MG63 (cell line): ENCODE measurements at regions not wholly inside any gene's neighbourhood (a gene's known extent, or its start where the extent isn't known, plus 50 kb on each side); places are given as distances from the start of the nearest gene placed in this dataset.

Experiments used
- DNase-seq: peaks from one replicate; pipeline ENCODE4 v3.0.0-alpha.2; 2020
- H3K27me3 ChIP-seq: fragments of 250-450 bp; sonication (Bioruptor Pico); 2 replicates; pipeline ENCODE4 v1.5.1; 2020; ENCODE audit warnings: mild to moderate bottlenecking, moderate library complexity
- H3K36me3 ChIP-seq: fragments of 250-450 bp; sonication (Bioruptor Pico); 2 replicates; pipeline ENCODE4 v1.5.1; 2020; ENCODE audit warnings: mild to moderate bottlenecking, moderate library complexity
- H3K4me3 ChIP-seq: fragments of 250-450 bp; sonication (Bioruptor Pico); 2 replicates; pipeline ENCODE4 v1.5.1; 2020; ENCODE audit warnings: mild to moderate bottlenecking, moderate library complexity
- H3K9me3 ChIP-seq: fragments of 250-450 bp; sonication (Bioruptor Pico); 2 replicates; pipeline ENCODE4 v1.5.1; 2020; ENCODE audit warnings: mild to moderate bottlenecking, moderate library complexity

GRCh38 chr12:47025349-47025748 lies 54.1 kb upstream of the PCED1B start:
- Histone ChIP-seq H3K36me3 (no peaks in the 10 kb centered on the region), H3K27me3 (no peaks in the 10 kb centered on the region), H3K4me3 (no peak overlapping the region), H3K9me3 (no peaks in the 10 kb centered on the region)
- no peak for DNase-seq

- no peak overlapping the region for H3K4me3 ChIP-seq
- no peaks in the 10 kb centered on the region for H3K9me3 ChIP-seq
- H3K27me3 ChIP-seq: no peaks in the 10 kb centered on the region
- no peaks in the 10 kb centered on the region for H3K36me3 ChIP-seq
- no peak for DNase-seq
These were observed 53.6 kb upstream of the PCED1B start for GRCh38 chr12:47025798-47026197.

GRCh38 chr12:47026291-47026690 lies 53.1 kb upstream of the PCED1B start:
- DNase-seq: no peak
- Histone ChIP-seq H3K9me3 (no peaks in the 10 kb centered on the region), H3K36me3 (no peaks in the 10 kb centered on the region)

More at GRCh38 chr12:47026291-47026690, 53.1 kb upstream of the PCED1B start:
- Histone ChIP-seq H3K4me3 (no peak overlapping the region), H3K27me3 (no peaks in the 10 kb centered on the region)
